Ovary (tissue), 3 donors: ENCODE measurements at regions not wholly inside any gene's neighbourhood (a gene's known extent, or its start where the extent isn't known, plus 50 kb on each side); places are given as distances from the start of the nearest gene placed in this dataset.

Experiments
- EP300 ChIP-seq: sonication (generic); formaldehyde crosslinking; IDR thresholded peaks from one replicate; pipeline ENCODE4 v1.6.1; 2017; ENCODE audit warnings: antibody characterized with exemption
- POLR2A ChIP-seq: fragments of 450-650 bp; IDR thresholded peaks from one replicate; pipeline ENCODE4 v1.6.1; 2017; ENCODE audit warnings: antibody characterized with exemption, mild to moderate bottlenecking, moderate library complexity
- TF ChIP-seq, protein P1 (sequence below), 3 donors: fragments of 450-650 bp in 2 of 3; fragments of 200-600 bp in 1 of 3; IDR thresholded peaks; one replicate each; pipeline versions ENCODE4 v1.5.1 to v1.8.0; 2016 to 2022; ENCODE audit warnings: antibody characterized with exemption in 3 of 3, mild to moderate bottlenecking in 1 of 3
- donor health status: DM: no; HTN: no; CAD: no.

DNA sequence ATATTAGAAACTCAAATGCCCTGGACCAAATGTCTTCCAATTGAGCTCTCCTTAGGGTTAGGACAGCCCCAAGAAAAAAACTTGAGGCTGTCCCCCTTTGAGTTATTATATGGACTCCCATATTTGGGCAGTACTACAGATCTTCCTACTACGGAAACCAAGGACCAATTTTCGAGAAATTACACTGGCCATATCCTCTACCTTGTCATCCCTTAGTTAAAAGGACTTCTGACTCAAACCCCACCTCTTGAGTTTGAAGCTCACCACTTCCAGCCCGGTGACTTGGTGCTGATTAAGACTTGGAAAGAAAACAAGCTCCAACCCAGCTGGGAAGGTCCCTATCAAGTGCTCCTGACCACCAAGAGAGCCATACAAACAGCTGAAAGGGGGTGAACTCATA is 497.0 kb upstream of the GRAMD2B start:
- TF ChIP-seq, protein P1, sequence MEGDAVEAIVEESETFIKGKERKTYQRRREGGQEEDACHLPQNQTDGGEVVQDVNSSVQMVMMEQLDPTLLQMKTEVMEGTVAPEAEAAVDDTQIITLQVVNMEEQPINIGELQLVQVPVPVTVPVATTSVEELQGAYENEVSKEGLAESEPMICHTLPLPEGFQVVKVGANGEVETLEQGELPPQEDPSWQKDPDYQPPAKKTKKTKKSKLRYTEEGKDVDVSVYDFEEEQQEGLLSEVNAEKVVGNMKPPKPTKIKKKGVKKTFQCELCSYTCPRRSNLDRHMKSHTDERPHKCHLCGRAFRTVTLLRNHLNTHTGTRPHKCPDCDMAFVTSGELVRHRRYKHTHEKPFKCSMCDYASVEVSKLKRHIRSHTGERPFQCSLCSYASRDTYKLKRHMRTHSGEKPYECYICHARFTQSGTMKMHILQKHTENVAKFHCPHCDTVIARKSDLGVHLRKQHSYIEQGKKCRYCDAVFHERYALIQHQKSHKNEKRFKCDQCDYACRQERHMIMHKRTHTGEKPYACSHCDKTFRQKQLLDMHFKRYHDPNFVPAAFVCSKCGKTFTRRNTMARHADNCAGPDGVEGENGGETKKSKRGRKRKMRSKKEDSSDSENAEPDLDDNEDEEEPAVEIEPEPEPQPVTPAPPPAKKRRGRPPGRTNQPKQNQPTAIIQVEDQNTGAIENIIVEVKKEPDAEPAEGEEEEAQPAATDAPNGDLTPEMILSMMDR (IDR thresholded peaks at IDR 0.05) = no peak
- TF ChIP-seq EP300 = no peak
- TF ChIP-seq POLR2A = no peak
